ENCODE measurements at regions not wholly inside any gene's neighbourhood (a gene's known extent, or its start where the extent isn't known, plus 50 kb on each side); places are given as distances from the start of the nearest gene placed in this dataset.
A peak's percentile ranks its signal among the peaks of the same experiment; 100 is the strongest.

DNA sequence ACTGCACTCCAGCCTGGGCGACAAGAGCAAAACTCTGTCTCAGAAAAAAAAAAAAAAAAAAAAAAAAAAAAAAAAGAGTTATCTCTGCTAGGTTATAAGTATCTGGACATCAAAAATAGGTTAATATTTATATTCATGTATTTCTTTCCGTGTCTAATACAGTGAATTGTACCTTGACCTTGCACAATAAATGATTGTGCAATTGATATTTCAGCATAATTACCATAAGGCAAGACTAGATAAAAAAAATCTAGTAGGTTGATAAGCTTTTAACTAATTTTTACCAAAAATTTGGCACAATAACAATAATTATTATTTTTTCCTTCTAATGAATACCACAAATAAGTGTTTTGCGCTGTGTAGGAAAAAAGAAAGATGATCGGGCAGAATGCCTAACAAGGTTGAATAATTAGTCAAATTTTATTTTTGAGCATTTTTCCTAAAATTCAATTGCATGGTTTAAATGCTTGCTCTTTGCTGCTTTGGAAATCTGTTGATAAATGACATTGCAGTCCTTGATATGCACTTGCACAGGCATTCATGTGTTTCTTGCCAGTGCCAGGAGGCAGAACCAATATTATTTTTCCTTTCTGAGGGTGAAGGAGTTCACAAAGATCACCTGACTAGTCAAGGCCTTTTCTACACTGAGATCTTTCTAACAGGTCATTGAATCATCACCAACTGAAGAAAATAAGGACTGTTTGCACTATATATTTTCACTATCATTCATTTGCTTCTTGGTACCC is 127.5 kb downstream of the ARRDC3 start:
- ChIA-PET POLR2A (ENCODE audit: low non-redundant PET) (no interaction called here), CTCF (interaction anchor here (0.7 kb wide), 1 partner anchor 130 kb away, joined by 10 read pairs; no protein-coding TSS in a partner anchor)
- BruUV-seq (replicated peaks), result no TSS peak

DNA sequence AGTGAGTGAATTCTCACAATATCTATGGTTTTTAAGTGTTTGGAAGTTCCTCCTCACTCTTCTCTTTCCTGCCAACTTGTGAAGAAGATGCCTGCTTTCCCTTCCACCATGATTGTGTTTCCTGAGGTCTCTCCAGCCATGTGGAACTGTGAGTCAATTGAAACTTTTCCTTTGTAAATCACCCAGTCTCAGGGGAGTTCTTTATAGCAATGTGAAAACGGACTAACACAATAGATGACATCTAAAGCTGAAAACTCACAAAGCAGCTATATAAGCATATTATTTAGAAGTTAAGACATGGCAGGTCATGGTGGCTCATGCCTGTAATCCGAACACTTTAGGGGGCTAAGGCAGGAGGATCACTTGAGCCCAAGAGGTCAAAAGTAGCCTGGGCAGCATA is 130.2 kb downstream of the ARRDC3 start:
- intact Hi-C loops (cut with micrococcal nuclease; ENCODE audit: unreplicated experiment), result no loop called here
- CTCF ChIA-PET, result no interaction called here

More for the DNA sequence above, 127.5 kb downstream of the ARRDC3 start:
- no peaks in the 10 kb centered on the region for H3K9me3 ChIP-seq (ENCODE audit: low read depth, low read length, poor library complexity, severe bottlenecking)
- no peaks in the 10 kb centered on the region for H3K36me3 ChIP-seq (ENCODE audit: insufficient read depth, low read length, poor library complexity, severe bottlenecking)
- no peak overlapping the region for H3K4me3 ChIP-seq (ENCODE audit: low read depth, low read length, poor library complexity, severe bottlenecking)
- no peaks in the 10 kb centered on the region for H3K4me1 ChIP-seq (ENCODE audit: insufficient read depth, low read length, poor library complexity, severe bottlenecking)
- no peaks in the 10 kb centered on the region for H3K27me3 ChIP-seq (replicated peaks; ENCODE audit: insufficient read depth, low read depth, low read length, poor library complexity)
- no peak overlapping the region for H3K27ac ChIP-seq (ENCODE audit: low read depth, low read length, poor library complexity, severe bottlenecking)
- TF ChIP-seq, protein P1, sequence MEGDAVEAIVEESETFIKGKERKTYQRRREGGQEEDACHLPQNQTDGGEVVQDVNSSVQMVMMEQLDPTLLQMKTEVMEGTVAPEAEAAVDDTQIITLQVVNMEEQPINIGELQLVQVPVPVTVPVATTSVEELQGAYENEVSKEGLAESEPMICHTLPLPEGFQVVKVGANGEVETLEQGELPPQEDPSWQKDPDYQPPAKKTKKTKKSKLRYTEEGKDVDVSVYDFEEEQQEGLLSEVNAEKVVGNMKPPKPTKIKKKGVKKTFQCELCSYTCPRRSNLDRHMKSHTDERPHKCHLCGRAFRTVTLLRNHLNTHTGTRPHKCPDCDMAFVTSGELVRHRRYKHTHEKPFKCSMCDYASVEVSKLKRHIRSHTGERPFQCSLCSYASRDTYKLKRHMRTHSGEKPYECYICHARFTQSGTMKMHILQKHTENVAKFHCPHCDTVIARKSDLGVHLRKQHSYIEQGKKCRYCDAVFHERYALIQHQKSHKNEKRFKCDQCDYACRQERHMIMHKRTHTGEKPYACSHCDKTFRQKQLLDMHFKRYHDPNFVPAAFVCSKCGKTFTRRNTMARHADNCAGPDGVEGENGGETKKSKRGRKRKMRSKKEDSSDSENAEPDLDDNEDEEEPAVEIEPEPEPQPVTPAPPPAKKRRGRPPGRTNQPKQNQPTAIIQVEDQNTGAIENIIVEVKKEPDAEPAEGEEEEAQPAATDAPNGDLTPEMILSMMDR (conservative IDR thresholded peaks at IDR 0.05; ENCODE audit: low read depth, low read length), result no peak
- no peak for TF ChIP-seq EZH2 (IDR thresholded peaks at IDR 0.05; ENCODE audit: borderline replicate concordance, low read depth, low read length, poor library complexity, severe bottlenecking)
- intact Hi-C loops (cut with micrococcal nuclease; ENCODE audit: unreplicated experiment), result no loop called here
- DNase-seq (ENCODE audit: low spot score), result no peak

DNA sequence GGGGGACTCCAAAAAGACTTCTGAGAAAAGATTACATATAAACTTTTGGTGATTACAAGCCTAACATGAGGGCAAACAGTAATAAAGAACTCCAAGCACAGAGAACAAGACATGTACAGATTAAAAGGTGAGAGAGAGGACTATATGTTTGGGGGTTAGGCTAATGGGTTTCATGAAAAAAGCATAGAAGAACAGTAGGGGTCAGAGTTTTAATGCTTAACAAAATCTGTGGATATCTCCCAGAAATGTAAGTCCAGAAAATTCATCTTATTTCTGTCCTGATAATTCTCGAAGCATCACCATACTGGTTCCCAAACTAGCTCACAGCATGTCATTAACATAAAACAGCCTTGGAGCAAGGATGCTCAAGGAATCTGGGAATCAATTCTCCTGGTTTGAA is 137.2 kb downstream of the ARRDC3 start:
- no peaks in the 10 kb centered on the region for H3K36me3 ChIP-seq (ENCODE audit: insufficient read depth, low read length, poor library complexity, severe bottlenecking)
- CTCF ChIA-PET, result no interaction called here
- DNase-seq (ENCODE audit: low spot score), result no peak
- H3K27ac ChIP-seq (ENCODE audit: low read depth, low read length, poor library complexity, severe bottlenecking), result no peak overlapping the region
- intact Hi-C loops (cut with micrococcal nuclease; ENCODE audit: unreplicated experiment), result no loop called here
- H3K27me3 ChIP-seq (replicated peaks; ENCODE audit: insufficient read depth, low read depth, low read length, poor library complexity), result no peaks in the 10 kb centered on the region
- POLR2A ChIA-PET (ENCODE audit: low non-redundant PET), result no interaction called here
- H3K4me3 ChIP-seq (ENCODE audit: low read depth, low read length, poor library complexity, severe bottlenecking), result no peak overlapping the region
- peaks cover 15% of the 10 kb centered on the region for H3K9me3 ChIP-seq (ENCODE audit: low read depth, low read length, poor library complexity, severe bottlenecking)
- no peak for TF ChIP-seq EZH2 (IDR thresholded peaks at IDR 0.05; ENCODE audit: borderline replicate concordance, low read depth, low read length, poor library complexity, severe bottlenecking)
- TF ChIP-seq, protein P1 (conservative IDR thresholded peaks at IDR 0.05; ENCODE audit: low read depth, low read length), result no peak
- no peaks in the 10 kb centered on the region for H3K4me1 ChIP-seq (ENCODE audit: insufficient read depth, low read length, poor library complexity, severe bottlenecking)
- BruUV-seq (replicated peaks), result no TSS peak

More for the DNA sequence above, 130.2 kb downstream of the ARRDC3 start:
- no TSS peak for BruUV-seq (replicated peaks)
- Histone ChIP-seq H3K27me3 (replicated peaks; ENCODE audit: insufficient read depth, low read depth, low read length, poor library complexity) (no peaks in the 10 kb centered on the region), H3K4me3 (ENCODE audit: low read depth, low read length, poor library complexity, severe bottlenecking) (no peak overlapping the region), H3K9me3 (ENCODE audit: low read depth, low read length, poor library complexity, severe bottlenecking) (no peaks in the 10 kb centered on the region), H3K4me1 (ENCODE audit: insufficient read depth, low read length, poor library complexity, severe bottlenecking) (no peaks in the 10 kb centered on the region), H3K27ac (ENCODE audit: low read depth, low read length, poor library complexity, severe bottlenecking) (no peak overlapping the region), H3K36me3 (ENCODE audit: insufficient read depth, low read length, poor library complexity, severe bottlenecking) (no peaks in the 10 kb centered on the region)
- POLR2A ChIA-PET (ENCODE audit: low non-redundant PET), result no interaction called here
- DNase-seq (ENCODE audit: low spot score), result peak; percentile 33
- TF ChIP-seq, protein P1 (conservative IDR thresholded peaks at IDR 0.05; ENCODE audit: low read depth, low read length), result no peak
- no peak for TF ChIP-seq EZH2 (IDR thresholded peaks at IDR 0.05; ENCODE audit: borderline replicate concordance, low read depth, low read length, poor library complexity, severe bottlenecking)

All from A673 (cell line).